ENCODE measurements at regions not wholly inside any gene's neighbourhood (a gene's known extent, or its start where the extent isn't known, plus 50 kb on each side); places are given as distances from the start of the nearest gene placed in this dataset.
"Not testable (repeated sequence)": the region's sequence is repeated elsewhere in the genome, so short reads cannot be mapped to it uniquely, and the experiment has no call there.

GRCh38 chr15:20305912-20306311 lies 235.7 kb downstream of the GOLGA6L6 start:
- not testable (repeated sequence) for DNase-seq

GRCh38 chr15:20305015-20305465 lies 236.6 kb downstream of the GOLGA6L6 start:
- not testable (repeated sequence) for DNase-seq

GRCh38 chr15:20304282-20305014 lies 237.2 kb downstream of the GOLGA6L6 start:
- DNase-seq, result not testable (repeated sequence)

GRCh38 chr15:20303248-20304171 lies 238.1 kb downstream of the GOLGA6L6 start:
- DNase-seq, result not testable (repeated sequence)

- DNase-seq, result not testable (repeated sequence)
These were observed 239.2 kb downstream of the GOLGA6L6 start for GRCh38 chr15:20302141-20303069.

GRCh38 chr15:20301471-20302081 lies 240.0 kb downstream of the GOLGA6L6 start:
- DNase-seq, result not testable (repeated sequence)

GRCh38 chr15:20301041-20301390 lies 240.6 kb downstream of the GOLGA6L6 start:
- not testable (repeated sequence) for DNase-seq

GRCh38 chr15:20300351-20301040 lies 241.1 kb downstream of the GOLGA6L6 start:
- not testable (repeated sequence) for DNase-seq

GRCh38 chr15:20297603-20298123 lies 243.9 kb downstream of the GOLGA6L6 start:
- not testable (repeated sequence) for DNase-seq

- not testable (repeated sequence) for DNase-seq
These were observed 245.3 kb downstream of the GOLGA6L6 start for GRCh38 chr15:20296261-20296660.

- no peak for DNase-seq
These were observed 246.3 kb downstream of the GOLGA6L6 start for GRCh38 chr15:20295238-20295811.

GRCh38 chr15:20294651-20295237 lies 246.9 kb downstream of the GOLGA6L6 start:
- no peak for DNase-seq

GRCh38 chr15:20292422-20293005 lies 249.1 kb downstream of the GOLGA6L6 start:
- not testable (repeated sequence) for DNase-seq

GRCh38 chr15:20291616-20292015 lies 250.0 kb downstream of the GOLGA6L6 start:
- DNase-seq, result not testable (repeated sequence)

GRCh38 chr15:20290606-20291005 lies 251.0 kb downstream of the GOLGA6L6 start:
- not testable (repeated sequence) for DNase-seq

GRCh38 chr15:20289538-20290103 lies 252.0 kb downstream of the GOLGA6L6 start:
- not testable (repeated sequence) for DNase-seq

- not testable (repeated sequence) for DNase-seq
These were observed 252.6 kb downstream of the GOLGA6L6 start for GRCh38 chr15:20288800-20289537.

- not testable (repeated sequence) for DNase-seq
These were observed 255.0 kb downstream of the GOLGA6L6 start for GRCh38 chr15:20286559-20286958.

Measured in left hindlimb (tissue), 1 donor.